Kasumi-1 (cell line): ENCODE measurements at regions not wholly inside any gene's neighbourhood (a gene's known extent, or its start where the extent isn't known, plus 50 kb on each side); places are given as distances from the start of the nearest gene placed in this dataset.
A peak's percentile ranks its signal among the peaks of the same experiment; 100 is the strongest.

Experiments
- DNase-seq, 2 experiments: peaks; one replicate each; lab custom pipeline; 2025; lab: John Stamatoyannopoulos, UW

- DNase-seq = no peak
These were observed 152.7 kb upstream of the BMP2 start for GRCh38 chr20:6614836-6615235.

DNA sequence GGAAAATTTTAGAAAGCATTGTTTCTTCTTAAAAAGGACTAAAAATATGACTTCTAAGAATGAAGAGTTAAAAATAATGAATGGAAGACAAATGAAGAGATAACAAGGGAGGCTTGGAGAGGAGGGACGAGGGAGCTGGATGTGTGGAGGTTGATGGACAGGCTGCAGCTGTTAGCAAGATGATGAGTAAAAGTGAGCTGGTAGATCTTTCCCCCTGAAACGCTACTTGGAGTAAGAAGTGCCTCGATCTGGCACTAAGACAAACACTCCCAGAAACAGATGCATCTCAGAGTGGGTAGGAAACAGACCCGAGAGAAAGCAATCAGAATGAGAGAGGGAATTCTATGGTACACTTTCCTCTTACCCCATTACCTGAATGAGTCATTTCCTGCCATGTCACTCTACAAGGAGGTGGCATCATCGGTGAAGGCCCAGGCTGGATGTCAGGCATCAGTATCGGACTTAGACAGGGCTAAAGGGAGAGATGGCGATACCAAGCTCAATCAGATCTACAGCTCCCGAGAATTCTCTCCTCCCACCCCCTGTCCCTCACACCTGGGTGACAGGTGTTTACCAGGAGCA lies 154.1 kb upstream of the BMP2 start:
- no peak for DNase-seq

DNA sequence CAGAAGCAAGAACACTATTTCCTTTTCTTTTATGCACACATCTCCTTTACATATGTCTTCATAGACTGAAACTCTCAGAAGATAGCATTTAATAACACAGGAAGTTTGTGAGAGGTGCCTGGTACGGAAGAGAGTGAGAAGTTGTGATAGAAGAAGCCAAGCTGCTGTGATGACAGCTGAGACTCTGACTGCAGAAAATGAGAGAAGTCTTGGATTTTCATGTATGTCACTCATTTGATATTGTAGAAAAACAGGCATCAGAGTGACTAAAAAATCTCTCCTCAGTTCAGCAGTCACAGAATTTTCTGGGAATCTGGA lies 154.9 kb upstream of the BMP2 start:
- DNase-seq = no peak

DNA sequence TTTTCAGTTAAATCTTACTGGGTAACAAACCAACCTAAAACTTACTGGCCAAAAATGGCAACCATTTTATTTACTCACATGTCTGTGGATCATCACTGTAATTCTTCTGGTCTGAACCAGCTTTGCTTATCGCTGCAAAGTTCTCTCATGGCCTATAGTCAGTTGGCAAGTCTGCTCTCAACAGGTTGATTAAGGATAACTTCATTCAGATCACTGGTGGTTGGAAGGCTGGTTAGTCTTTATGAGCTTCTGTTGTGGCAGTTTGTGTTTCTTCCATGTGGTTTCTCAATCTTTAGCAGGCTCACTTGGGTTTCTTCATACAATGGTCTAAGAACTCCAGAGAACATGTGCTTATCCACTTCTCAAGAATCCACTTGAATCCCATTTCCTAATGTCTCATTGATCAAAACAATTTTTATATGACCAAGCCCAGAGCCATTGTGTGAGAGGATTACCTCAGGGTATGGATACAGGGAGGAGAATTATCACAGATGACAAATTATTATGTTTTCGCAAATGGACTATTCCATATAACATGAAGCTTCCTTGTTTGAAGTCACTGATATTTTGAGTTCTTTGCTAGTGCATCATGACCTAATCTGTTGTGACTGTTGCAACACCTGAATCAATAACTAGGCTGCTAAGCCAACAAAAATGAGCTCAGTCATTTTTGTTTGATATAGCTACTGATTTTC lies 155.4 kb upstream of the BMP2 start:
- no peak for DNase-seq

DNA sequence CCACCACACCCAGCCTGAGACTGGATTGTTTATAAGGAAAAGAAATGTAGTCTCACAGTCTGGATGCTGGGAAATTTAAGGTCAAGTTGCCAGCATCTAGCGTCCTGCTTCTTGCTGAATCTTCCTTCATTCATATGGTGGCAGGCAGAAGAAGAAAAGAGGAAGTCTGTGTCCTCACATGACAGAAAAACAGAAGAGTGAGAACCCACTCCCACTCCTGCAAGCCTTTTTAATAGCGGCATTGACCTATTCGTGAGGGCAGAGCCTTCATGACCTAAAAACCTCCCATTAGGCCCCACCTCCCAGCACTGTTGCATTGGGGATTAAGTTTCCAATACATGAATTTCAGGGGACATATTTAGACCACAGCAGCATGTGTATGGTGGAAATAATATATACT lies 160.8 kb upstream of the BMP2 start:
- no peak for DNase-seq

- no peak for DNase-seq
These were observed 162.2 kb upstream of the BMP2 start for GRCh38 chr20:6605055-6605935.

GRCh38 chr20:6604179-6604578 lies 163.3 kb upstream of the BMP2 start:
- no peak for DNase-seq

GRCh38 chr20:6599876-6600735 lies 167.4 kb upstream of the BMP2 start:
- DNase-seq = no peak

DNA sequence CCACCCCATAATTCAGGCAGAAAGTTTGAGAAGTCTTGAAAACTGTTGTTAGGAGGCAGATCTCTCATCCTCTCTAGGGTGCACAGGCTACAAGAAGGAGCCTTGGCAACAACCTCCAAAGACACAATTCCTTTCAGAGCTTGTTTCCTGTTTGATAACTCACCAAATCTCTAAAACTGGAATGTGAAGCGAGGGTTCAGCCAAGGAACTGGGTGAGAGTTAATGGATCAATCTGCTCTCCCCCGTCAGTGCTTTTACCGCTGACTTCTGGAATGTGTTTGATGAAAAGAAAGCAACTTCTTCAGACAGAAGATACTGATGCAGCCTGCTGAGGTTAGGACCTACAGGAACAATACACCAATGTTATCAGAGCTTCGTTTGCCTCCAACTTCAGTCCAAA lies 171.8 kb upstream of the BMP2 start:
- DNase-seq = no peak

DNA sequence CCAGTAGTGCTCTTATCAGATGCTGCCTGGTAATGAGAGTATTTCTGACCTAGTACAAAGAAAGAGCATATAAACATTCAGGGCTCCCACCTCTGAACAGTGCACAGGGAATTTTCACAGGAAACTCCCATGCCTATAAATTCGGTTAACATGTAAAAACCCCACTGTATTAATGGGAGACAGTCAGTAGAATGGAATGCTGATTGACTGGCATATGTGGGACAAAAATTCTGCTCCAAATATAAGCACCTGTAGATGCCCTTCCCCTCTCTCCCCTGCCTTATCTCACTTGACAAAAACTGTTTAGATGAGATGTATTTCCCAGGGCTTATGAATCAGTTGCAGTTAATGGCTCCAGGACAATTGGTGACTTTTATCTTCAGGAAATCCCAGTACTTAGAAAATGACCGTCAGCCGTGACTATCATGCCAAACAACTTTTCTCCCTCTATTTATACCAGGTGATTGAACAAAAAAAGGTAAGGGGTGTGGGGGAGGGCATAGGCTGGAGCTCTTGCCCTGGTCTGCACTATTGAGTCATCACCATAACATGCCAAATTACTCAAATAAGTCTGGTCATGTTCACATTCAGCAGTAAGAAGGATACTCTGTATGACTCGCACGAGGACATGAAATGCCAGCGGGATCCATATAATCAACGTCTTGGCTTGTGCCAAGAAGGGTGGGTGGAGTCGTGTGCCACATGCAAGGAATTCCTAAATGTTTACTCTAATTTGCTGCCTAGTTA lies 176.4 kb upstream of the BMP2 start:
- no peak for DNase-seq

- DNase-seq = no peak
These were observed 179.2 kb upstream of the BMP2 start for GRCh38 chr20:6588296-6588695.

DNA sequence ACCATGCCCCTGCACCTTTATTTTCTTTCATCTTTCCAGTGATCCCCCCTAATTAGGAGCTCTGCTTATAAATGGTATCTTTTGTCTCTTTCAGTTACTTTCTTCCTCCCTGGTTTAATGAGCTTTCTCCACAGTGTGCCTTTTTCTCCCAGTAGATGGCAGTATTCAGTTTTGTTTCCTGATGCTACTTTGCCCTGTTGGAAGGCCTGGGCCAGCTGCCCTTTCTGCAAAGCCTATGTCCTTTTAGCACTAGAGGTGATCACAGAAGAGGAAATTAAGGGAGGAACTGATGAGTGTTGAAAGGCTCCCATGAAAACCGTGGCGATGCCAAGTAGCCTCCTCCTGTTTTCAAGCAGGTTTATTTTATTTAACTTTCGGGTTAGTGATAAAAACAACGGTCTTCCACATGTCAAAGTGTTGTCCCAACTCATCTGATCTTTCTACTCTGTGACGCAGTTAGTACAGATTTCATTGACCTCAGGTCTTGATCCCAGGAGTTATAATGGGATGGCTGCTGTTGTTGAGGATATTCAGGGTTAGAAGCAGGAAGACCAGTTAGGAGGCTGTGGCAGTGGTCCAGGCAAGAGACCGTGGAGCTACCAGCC lies 184.2 kb upstream of the BMP2 start:
- peak; percentile 63 to 75 for DNase-seq

- DNase-seq = no peak
These were observed 185.0 kb upstream of the BMP2 start for GRCh38 chr20:6582449-6582848.

- DNase-seq = no peak
These were observed 187.0 kb upstream of the BMP2 start for GRCh38 chr20:6580486-6580885.

- no peak for DNase-seq
These were observed 187.7 kb upstream of the BMP2 start for GRCh38 chr20:6579824-6580223.

DNA sequence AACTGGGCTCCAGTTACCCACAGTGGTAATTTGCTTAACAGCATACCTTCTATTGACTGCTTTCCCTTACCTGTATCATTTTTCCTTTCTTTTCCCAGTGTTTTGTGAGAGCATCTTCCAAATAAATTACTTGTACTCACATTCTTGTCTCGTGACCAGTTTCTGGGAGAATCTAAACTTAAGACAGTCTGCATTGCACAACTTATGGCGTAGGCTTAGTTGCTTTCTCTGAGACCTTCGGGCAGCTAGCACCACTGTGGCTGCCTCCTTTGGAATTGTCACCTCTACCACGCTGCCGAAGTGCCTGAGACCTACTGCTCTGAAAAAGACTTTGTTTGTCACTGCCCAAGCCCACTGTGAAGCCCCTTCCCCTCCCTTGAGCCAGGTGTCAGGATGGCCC lies 188.1 kb upstream of the BMP2 start:
- no peak for DNase-seq

DNA sequence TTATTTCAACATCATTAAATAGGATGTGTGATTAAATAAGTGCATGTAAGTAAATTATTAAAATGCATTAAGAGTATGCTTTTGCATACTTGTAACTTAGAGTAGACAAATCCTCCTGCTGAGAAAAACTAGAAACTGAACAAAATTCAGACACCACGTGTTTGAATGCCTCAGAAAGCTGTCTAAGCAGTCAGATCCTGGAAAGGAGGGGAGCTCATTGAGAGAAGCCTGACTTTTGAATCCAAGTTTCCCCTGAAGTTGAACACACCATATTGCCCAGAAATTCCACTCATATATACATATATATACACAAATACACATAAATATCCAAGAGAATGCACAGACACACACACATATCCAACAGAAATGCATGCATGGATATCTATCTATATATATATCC lies 190.0 kb upstream of the BMP2 start:
- no peak for DNase-seq

DNA sequence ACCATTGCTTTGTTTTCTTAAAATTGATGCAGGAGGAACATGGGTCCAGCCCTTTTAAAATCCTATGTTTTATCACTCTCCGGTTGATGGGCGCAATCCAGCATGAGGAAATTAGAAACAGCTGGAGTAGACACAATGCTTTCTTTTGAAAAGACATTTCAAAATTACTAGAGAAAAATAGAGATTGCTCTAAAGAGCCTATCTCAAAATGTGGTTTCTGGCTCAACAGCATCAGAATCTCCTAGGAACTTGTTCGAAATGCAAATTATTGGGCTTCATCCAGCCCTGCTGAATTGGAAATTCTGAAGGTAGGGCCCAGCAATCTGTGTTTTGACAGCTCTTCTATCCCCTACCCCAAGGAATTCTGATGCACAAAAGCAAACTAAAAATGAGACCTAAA lies 190.8 kb upstream of the BMP2 start:
- no peak for DNase-seq

- no peak for DNase-seq
These were observed 191.5 kb upstream of the BMP2 start for GRCh38 chr20:6575912-6576401.

DNA sequence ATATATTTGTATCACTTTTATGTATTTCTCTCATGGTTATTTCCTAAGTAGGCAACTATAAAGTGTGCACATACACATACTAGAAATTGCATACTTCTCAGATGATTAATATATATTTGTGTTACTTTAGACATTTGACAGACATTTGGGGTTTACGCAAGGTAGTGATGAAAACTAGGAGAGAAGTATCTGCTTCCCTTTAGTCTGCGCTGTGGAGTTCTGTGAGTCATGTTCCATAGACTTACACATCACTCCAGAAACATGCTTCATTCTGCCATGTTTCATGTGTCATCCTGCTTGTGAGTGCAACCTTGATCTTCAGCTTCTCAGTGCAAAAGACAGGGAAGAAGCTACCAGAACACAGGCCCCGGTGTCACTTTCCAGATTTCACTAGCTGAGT lies 200.7 kb upstream of the BMP2 start:
- DNase-seq = no peak

DNA sequence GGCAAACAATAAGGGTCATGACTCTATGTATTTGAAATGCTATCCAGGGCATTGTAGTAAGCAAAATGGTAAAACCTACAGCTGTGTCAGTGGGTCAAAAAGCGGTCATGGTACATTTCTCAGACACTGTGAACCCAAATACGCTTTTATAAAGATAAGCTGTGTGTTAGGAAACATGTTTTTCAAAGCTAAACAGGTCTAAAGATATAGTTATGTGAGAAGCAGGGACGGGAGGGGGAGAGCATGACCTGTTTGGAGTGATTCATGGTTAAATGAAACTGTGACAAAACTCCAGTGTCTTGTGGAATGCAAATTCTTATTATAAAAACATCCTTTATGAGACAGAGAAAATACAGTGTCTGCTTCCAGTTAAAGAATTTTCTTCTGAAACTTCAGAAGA lies 205.4 kb upstream of the BMP2 start:
- no peak for DNase-seq
